Fibroblast of lung (primary cell): ENCODE measurements at regions not wholly inside any gene's neighbourhood (a gene's known extent, or its start where the extent isn't known, plus 50 kb on each side); places are given as distances from the start of the nearest gene placed in this dataset.

Source experiments
- DNase-seq, 2 donors: peaks; one replicate each; pipeline versions ENCODE4 v3.0.0 to v3.0.0-alpha.2; 2010; ENCODE audit warnings: low read depth in 2 of 2
- H2AFZ ChIP-seq: 2 replicates; pipeline ENCODE4 v1.5.1; 2012; ENCODE audit warnings: low read length, control low read depth, inconsistent platforms
- H3K27ac ChIP-seq: 2 replicates; pipeline ENCODE4 v1.5.1; 2011; ENCODE audit warnings: low read length, control low read depth; ENCODE audit not compliant: insufficient read depth
- H3K27me3 ChIP-seq: 2 replicates; pipeline ENCODE4 v1.5.1; 2011; ENCODE audit warnings: mild to moderate bottlenecking, low read length; ENCODE audit not compliant: control insufficient read depth, insufficient read depth
- H3K36me3 ChIP-seq: 2 replicates; pipeline ENCODE4 v1.5.1; 2011; ENCODE audit warnings: low read length; ENCODE audit not compliant: control insufficient read depth, insufficient read depth
- H3K4me1 ChIP-seq: 2 replicates; pipeline ENCODE4 v1.5.1; 2011; ENCODE audit warnings: low read length; ENCODE audit not compliant: control insufficient read depth, insufficient read depth; ENCODE audit errors: extremely low read depth
- H3K4me2 ChIP-seq: 2 replicates; pipeline ENCODE4 v1.5.1; 2011; ENCODE audit warnings: low read length, control low read depth; ENCODE audit not compliant: insufficient read depth; ENCODE audit errors: extremely low read depth
- H3K4me3 ChIP-seq, 4 experiments: fragments of 200-600 bp in 1 of 4; sonication (generic) in 1 of 4; replicated peaks in 1 of 4; 2 replicates each; pipeline ENCODE4 v1.5.1; 2011 to 2016; ENCODE audit warnings: low read length in 4 of 4, low read depth in 3 of 4, mild to moderate bottlenecking in 3 of 4, control low read depth in 2 of 4, inconsistent platforms in 1 of 4, mixed read lengths in 1 of 4; ENCODE audit not compliant: insufficient read depth in 1 of 4; ENCODE audit errors: control extremely low read depth in 1 of 4
- H3K79me2 ChIP-seq: 2 replicates; pipeline ENCODE4 v1.5.1; 2012; ENCODE audit warnings: mild to moderate bottlenecking, low read length, inconsistent platforms; ENCODE audit not compliant: control insufficient read depth, insufficient read depth
- H3K9ac ChIP-seq: 2 replicates; pipeline ENCODE4 v1.5.1; 2011; ENCODE audit warnings: mild to moderate bottlenecking, low read length, control low read depth; ENCODE audit not compliant: insufficient read depth
- H3K9me3 ChIP-seq: 2 replicates; pipeline ENCODE4 v1.5.1; 2012; ENCODE audit warnings: low read depth, low read length; ENCODE audit not compliant: control insufficient read depth, insufficient read depth
- H4K20me1 ChIP-seq: 2 replicates; pipeline ENCODE4 v1.5.1; 2011; ENCODE audit warnings: low read length; ENCODE audit not compliant: control insufficient read depth, insufficient read depth; ENCODE audit errors: extremely low read depth
- EZH2 ChIP-seq: IDR thresholded peaks from 2 replicates; pipeline ENCODE4 v1.5.1; 2012; ENCODE audit warnings: low read length, control low read depth, mild to moderate bottlenecking; ENCODE audit errors: missing control alignments
- TF ChIP-seq, protein P1 (sequence below), 2 donors: IDR thresholded peaks in 1 of 2; conservative IDR thresholded peaks in 1 of 2; 1 replicate in 1 of 2; 2 replicates in 1 of 2; pipeline ENCODE4 v1.5.1; 2011 to 2012; ENCODE audit warnings: low read length in 2 of 2, control low read depth in 1 of 2, inconsistent platforms in 1 of 2, low read depth in 1 of 2, mild to moderate bottlenecking in 1 of 2

DNA sequence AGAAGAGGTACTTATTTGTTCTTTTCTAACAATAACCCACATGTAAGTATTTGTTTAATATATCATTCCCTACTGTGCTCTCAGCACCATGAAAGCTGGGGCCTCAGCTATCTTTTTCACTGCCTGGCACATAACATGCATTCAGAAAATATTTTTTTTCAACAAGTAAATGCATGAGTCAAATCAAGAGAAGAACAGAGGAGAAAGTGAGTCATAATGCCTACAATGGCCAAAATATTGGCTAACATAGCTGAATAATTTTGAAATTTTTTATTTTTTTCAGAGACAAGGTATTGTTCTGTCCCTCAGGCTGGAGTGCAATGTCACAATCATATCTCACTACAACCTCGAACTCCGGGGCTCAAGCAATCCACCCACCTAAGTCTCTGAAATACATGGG, 252.2 kb upstream of the ADAMTS5 start:
- no peaks in the 10 kb centered on the region for H3K4me1 ChIP-seq
- H3K27ac ChIP-seq, result no peak overlapping the region
- no peak overlapping the region for H2AFZ ChIP-seq
- H4K20me1 ChIP-seq, result no peaks in the 10 kb centered on the region
- no peak overlapping the region for H3K4me2 ChIP-seq
- H3K79me2 ChIP-seq, result no peaks in the 10 kb centered on the region
- DNase-seq, result peak; percentile 49 to 64
- no peak overlapping the region for H3K9ac ChIP-seq
- H3K4me3 ChIP-seq, result no peak overlapping the region
- no peaks in the 10 kb centered on the region for H3K9me3 ChIP-seq
- TF ChIP-seq, protein P1, sequence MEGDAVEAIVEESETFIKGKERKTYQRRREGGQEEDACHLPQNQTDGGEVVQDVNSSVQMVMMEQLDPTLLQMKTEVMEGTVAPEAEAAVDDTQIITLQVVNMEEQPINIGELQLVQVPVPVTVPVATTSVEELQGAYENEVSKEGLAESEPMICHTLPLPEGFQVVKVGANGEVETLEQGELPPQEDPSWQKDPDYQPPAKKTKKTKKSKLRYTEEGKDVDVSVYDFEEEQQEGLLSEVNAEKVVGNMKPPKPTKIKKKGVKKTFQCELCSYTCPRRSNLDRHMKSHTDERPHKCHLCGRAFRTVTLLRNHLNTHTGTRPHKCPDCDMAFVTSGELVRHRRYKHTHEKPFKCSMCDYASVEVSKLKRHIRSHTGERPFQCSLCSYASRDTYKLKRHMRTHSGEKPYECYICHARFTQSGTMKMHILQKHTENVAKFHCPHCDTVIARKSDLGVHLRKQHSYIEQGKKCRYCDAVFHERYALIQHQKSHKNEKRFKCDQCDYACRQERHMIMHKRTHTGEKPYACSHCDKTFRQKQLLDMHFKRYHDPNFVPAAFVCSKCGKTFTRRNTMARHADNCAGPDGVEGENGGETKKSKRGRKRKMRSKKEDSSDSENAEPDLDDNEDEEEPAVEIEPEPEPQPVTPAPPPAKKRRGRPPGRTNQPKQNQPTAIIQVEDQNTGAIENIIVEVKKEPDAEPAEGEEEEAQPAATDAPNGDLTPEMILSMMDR (conservative IDR thresholded peaks at IDR 0.05 in 1 of 2, IDR thresholded peaks at IDR 0.05 in 1 of 2; ENCODE audit: low read depth in 1 of 2, low read length in 2 of 2), result no peak
- TF ChIP-seq EZH2, result no peak
- H3K27me3 ChIP-seq, result no peaks in the 10 kb centered on the region
- H3K36me3 ChIP-seq, result no peaks in the 10 kb centered on the region

DNA sequence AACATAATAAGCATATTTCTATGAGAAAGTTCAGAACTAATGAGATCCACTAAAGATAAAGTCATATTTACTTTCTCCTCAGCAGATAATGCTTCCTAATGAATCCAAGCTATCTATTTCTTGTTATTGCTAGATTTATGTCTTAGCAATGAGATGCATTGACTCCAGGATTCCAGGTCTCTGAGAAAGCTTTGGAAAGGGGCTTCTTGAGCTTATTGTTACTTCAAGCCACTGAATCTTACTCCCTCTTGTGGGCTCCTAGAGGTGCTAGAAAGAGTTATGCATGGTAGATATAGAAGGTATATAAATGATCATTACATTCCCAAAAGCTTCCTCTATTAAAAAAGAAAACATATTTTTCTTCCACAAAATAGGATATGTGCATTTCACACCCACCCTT, 246.4 kb upstream of the ADAMTS5 start:
- Histone ChIP-seq H4K20me1 (no peaks in the 10 kb centered on the region), H3K27me3 (no peaks in the 10 kb centered on the region), H3K4me3 (no peak overlapping the region), H3K36me3 (no peaks in the 10 kb centered on the region), H3K4me2 (no peak overlapping the region), H3K27ac (no peak overlapping the region), H3K79me2 (no peaks in the 10 kb centered on the region), H3K4me1 (no peaks in the 10 kb centered on the region), H3K9ac (no peak overlapping the region), H3K9me3 (no peaks in the 10 kb centered on the region), H2AFZ (no peak overlapping the region)
- TF ChIP-seq, protein P1 (conservative IDR thresholded peaks at IDR 0.05 in 1 of 2, IDR thresholded peaks at IDR 0.05 in 1 of 2; ENCODE audit: low read depth in 1 of 2, low read length in 2 of 2), result peak; percentile 31 to 45
- no peak for TF ChIP-seq EZH2
- DNase-seq, result peak in 1 of 2 donors; percentile 57

DNA sequence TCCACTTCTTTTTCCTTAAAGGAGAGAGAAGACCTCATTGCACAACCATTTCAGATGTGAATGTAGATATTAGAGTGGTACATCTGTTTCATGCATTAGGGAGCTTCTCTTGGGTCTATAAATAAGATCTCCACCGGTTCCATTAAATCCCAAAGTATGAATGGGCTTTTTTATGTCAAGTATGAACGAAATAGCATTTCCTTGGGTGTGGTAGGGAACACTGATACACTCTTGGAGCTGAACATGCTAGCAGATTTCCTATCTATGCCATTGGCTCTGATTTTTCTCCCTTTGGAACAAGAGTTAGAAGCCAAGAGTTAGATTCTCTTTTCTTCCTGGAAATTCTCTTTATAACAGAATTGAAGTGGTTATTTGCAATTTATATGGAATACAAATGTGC, 245.6 kb upstream of the ADAMTS5 start:
- Histone ChIP-seq H3K9me3 (no peaks in the 10 kb centered on the region), H3K27ac (no peak overlapping the region), H4K20me1 (no peaks in the 10 kb centered on the region), H3K4me2 (no peak overlapping the region), H3K36me3 (no peaks in the 10 kb centered on the region), H3K4me1 (no peaks in the 10 kb centered on the region), H3K79me2 (no peaks in the 10 kb centered on the region), H3K4me3 (no peak overlapping the region), H3K9ac (no peak overlapping the region), H2AFZ (no peak overlapping the region), H3K27me3 (no peaks in the 10 kb centered on the region)
- no peak for DNase-seq
- TF ChIP-seq, protein P1 (conservative IDR thresholded peaks at IDR 0.05 in 1 of 2, IDR thresholded peaks at IDR 0.05 in 1 of 2; ENCODE audit: low read depth in 1 of 2, low read length in 2 of 2), result no peak
- no peak for TF ChIP-seq EZH2
